ENCODE measurements at regions not wholly inside any gene's neighbourhood (a gene's known extent, or its start where the extent isn't known, plus 50 kb on each side); places are given as distances from the start of the nearest gene placed in this dataset.

- no peak for DNase-seq (ENCODE audit: low spot score)
Observed at GRCh38 chr10:10627414-10627813, 390.3 kb upstream of the CELF2 start.

GRCh38 chr10:10629512-10629911 is 388.2 kb upstream of the CELF2 start:
- no peak for DNase-seq (ENCODE audit: low spot score)

GRCh38 chr10:10630281-10630680 is 387.4 kb upstream of the CELF2 start:
- DNase-seq (ENCODE audit: low spot score) = no peak

- DNase-seq (ENCODE audit: low spot score) = no peak
Observed at GRCh38 chr10:10630782-10631181, 386.9 kb upstream of the CELF2 start.

GRCh38 chr10:10642189-10642588 is 375.5 kb upstream of the CELF2 start:
- DNase-seq (ENCODE audit: low spot score) = no peak

- no peak for DNase-seq (ENCODE audit: low spot score)
Observed at GRCh38 chr10:10642751-10643150, 374.9 kb upstream of the CELF2 start.

DNA sequence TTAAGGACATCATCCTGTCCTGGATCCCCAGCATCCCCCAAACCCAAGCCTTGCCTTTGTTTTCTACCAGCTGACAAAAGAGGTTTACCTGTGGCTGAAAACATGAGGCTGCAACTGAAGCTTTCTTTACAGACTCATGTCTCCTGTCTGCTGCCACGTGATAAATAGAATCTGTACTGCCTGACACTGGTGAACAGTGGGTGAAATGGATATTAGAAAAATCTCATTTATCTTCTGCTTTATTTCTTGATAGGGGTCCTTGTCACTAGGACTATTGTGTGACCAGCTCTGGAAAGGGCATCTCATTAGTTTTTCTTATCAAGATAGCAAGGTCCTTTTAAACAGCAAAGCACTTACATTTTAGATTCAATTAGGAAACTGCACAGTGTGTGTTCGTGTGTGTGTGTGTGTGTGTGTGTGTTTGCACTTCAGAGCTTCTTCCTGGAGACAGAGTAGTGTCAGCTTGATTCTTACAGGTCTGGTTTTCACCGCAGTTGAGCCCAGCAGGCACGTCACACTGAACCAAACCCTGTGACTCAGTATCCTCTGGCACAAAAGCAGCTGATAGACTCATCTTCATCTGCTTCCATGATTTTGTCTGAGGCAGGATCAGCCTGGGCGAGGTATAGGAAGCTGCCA is 373.5 kb upstream of the CELF2 start:
- no peak for DNase-seq (ENCODE audit: low spot score)

DNA sequence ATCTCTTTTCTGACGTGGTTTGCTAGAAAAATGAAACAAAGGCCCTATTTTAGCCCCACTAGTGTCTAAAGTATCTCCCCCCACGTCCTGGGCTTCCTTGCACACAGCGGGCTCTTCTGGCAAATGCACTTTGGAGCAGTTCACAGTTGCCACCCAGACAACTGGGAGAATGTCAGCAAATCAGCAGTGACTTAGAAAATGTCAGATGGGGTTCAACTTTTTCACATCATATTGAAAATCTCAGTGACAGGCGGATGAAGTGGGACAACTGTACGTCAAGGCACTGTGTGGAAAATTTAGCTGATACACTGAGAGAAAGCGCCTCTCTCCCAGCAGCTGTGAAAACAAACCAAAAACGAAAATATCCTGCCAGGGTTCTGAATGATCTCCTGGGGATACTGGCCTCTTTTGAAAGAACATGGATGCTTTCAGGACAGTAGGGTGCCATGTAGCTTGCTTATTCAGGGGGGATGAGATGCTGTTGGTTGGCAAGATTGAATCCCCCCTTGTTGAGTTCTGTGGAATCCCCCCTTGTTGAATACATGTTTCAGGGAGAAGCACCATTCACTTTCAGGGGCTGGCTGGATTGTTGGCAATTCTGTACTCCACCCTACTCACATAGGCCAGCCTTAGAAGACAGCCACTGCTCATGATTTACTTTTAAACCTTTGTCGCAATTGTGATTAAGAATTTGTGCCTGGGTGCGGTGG is 372.8 kb upstream of the CELF2 start:
- DNase-seq (ENCODE audit: low spot score) = no peak

- no peak for DNase-seq (ENCODE audit: low spot score)
Observed at GRCh38 chr10:10647331-10647730, 370.3 kb upstream of the CELF2 start.

- DNase-seq (ENCODE audit: low spot score) = no peak
Observed at GRCh38 chr10:10657139-10657760, 360.4 kb upstream of the CELF2 start.

DNA sequence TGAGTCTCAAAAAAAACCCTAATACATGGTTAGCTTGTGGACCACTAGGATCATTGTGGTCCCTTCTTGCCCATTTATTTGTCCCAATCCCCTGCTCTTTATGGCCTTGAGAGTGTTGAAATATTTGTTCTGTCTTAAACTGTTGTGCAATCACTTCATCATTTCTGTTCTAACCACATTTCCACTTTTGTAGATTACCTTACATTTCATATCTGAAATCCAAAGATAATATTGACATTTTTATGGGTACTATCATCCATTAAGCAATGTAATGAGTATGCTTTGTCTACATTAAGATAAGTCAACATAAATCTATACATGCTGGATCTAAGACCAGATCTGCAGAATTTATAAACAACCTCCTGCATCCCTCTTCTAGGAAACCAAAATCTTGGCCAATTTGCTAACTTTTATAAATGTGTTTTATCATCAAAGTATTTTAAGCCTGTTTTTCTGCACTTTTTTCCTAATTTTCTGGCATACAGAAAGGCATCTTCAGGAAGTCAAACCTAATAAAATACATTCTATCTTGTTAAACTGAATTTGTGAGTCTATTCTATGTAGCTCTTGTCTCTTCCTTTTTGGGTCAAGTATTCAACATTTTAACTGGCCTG is 359.4 kb upstream of the CELF2 start:
- DNase-seq (ENCODE audit: low spot score) = no peak

DNA sequence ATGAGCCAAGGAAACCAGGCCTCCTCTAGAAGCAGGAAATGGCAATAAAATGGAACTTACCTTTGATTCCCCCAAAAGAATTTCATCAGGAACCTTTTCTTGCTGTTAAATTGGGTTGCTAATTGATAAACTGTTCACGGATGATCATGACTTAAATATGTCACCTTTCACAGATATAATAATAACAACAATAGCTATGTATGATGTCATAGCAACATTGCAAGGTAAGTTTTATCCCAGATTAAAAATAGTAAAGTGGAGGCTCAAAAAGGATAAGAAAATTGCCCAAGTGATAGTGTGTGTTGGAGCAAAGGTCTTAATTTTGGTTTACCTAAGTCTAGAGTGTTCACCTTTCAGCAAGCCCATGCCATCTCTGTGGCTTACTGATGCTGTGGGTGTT is 357.6 kb upstream of the CELF2 start:
- DNase-seq (ENCODE audit: low spot score) = no peak

GRCh38 chr10:10661176-10661575 is 356.5 kb upstream of the CELF2 start:
- DNase-seq (ENCODE audit: low spot score) = no peak

DNA sequence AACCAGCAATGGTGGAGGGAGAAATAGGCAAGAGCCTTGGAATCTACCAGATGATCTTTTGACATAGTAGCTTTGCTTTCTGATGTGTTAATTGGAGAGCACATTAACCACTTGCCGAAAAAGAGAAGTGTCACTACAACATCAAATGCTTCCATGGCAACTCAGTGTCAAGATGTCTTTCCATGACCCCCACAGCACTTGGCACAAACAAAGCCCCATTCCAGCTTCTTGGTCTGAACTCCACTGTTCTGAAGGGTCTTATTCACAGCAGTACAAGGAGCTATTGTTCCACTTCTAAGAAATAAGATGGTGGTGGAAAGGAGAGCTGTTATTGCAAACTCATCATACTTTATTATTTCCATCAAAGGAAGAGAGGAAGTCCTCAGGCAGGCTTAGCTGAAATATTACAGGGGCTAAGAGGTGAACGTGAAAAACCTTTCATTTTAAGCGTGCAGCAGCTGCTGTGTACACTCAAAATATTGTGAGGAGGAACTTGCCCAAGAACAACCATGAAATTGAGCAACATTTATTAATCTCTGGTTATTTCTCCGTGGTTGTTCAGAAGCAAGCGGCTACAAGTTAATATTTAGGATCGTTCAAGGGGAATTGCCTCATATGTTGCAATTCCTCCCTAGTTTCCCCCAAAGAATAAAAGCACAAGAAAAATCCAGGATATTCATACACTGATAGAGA is 354.8 kb upstream of the CELF2 start:
- DNase-seq (ENCODE audit: low spot score) = no peak

DNA sequence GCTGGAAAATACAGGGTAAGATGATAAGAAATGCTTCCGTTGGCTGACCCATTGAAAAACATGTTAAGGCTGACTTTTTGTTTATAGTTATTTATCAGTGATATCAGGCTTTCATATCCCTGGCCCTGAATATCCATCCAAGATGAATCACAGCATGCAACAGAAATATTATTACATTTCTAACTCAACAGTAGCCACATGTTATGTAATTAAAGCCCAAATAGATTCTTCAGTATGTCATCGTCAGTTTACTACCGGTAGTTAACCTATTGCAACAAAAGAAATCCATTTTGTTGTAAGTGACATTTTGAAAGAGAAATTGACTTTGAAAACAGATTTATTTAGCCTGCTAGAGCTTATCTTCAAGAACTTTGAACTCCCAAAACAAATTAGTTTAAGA is 354.1 kb upstream of the CELF2 start:
- no peak for DNase-seq (ENCODE audit: low spot score)

- no peak for DNase-seq (ENCODE audit: low spot score)
Observed at GRCh38 chr10:10665750-10666149, 351.9 kb upstream of the CELF2 start.

DNA sequence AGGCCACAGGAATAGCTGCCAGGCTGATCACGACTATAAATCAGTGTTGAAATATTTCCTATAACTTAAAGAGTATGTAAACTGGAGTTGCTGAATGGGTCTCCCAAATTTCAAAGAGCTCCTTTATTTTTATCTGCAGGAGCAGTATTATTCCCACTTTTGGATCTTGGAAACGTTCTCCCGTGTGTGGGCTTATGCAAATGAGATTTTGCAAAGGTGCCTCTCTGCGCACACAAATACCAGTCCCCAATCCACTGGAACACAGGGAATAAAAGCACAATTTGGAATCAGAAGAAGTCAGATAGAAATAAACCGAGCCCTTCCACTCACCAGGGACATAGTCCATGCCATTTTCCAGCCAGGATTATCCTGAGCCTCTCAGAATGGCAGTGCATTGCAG is 350.2 kb upstream of the CELF2 start:
- DNase-seq (ENCODE audit: low spot score) = no peak

GRCh38 chr10:10676972-10677371 is 340.7 kb upstream of the CELF2 start:
- DNase-seq (ENCODE audit: low spot score) = no peak

DNA sequence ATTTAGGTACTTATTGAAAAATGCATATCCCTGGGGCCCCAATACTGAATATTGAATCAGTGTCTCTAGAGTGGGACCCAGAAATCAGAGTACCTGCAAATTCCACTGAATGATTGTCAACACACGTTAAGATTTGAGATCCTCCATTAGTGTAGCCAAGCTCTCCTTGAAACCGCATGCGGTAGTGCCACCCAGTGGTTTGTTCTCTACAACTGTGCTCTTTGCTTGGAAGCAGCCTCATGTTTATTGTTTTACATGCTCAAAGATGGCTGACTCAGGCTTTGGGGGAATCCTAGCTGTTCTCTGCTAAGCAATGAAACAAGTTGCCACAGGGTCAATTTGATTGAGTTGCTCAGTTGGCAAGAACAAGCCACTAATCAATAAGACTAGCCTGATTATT is 340.2 kb upstream of the CELF2 start:
- DNase-seq (ENCODE audit: low spot score) = no peak

- no peak for DNase-seq (ENCODE audit: low spot score)
Observed at GRCh38 chr10:10680496-10680895, 337.2 kb upstream of the CELF2 start.

DNA sequence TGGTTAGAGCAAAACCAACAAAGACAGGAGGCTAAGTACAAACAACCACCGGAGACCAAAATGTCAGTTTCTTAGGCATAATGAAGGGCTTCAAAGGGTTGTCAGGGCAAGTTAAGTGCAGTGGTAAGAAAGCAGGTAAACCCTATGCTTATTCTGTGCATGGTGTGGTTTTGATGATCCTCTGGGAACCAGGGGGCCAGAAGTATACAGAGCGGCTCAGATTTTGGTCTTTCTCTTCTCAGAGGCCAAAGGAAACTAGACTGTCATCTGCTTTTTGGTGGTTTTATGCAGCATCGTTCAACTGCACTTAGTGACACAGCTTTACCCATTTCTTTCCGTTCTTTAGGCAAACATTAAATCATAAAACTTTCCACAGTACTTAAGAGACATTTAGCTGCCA is 332.7 kb upstream of the CELF2 start:
- DNase-seq (ENCODE audit: low spot score) = no peak

GRCh38 chr10:10685566-10685965 is 332.1 kb upstream of the CELF2 start:
- DNase-seq (ENCODE audit: low spot score) = no peak
